Neural cell (in vitro differentiated cells): ENCODE measurements at regions not wholly inside any gene's neighbourhood (a gene's known extent, or its start where the extent isn't known, plus 50 kb on each side); places are given as distances from the start of the nearest gene placed in this dataset.

Source experiments
- H2AFZ ChIP-seq: fragments of 200-600, 300-800 bp; sonication (generic), shearing (Covaris generic); 2 replicates; pipeline ENCODE4 v1.6.0; 2014; ENCODE audit warnings: low read depth, mild to moderate bottlenecking, antibody characterized with exemption, low read length, moderate library complexity
- H3F3A ChIP-seq: fragments of 200-600 bp; shearing (Covaris generic); 2 replicates; pipeline ENCODE4 v1.6.1; 2016; ENCODE audit warnings: mild to moderate bottlenecking, moderate library complexity, mixed read lengths, antibody characterized with exemption, low read length; ENCODE audit not compliant: insufficient read depth, poor library complexity, severe bottlenecking
- H3K27ac ChIP-seq: fragments of 200-600, 300-800 bp; sonication (generic), shearing (Covaris generic); 2 replicates; pipeline ENCODE4 v1.5.1; 2014; ENCODE audit warnings: mild to moderate bottlenecking, low read length, moderate library complexity
- H3K27me3 ChIP-seq: fragments of 300-800, 200-600 bp; sonication (generic), shearing (Covaris generic); 2 replicates; pipeline ENCODE4 v1.6.0; 2014; ENCODE audit warnings: mild to moderate bottlenecking, low read depth, low read length, moderate library complexity; ENCODE audit not compliant: insufficient read depth
- H3K36me3 ChIP-seq: fragments of 300-800, 200-600 bp; sonication (generic), shearing (Covaris generic); 2 replicates; pipeline ENCODE4 v1.5.1; 2014; ENCODE audit warnings: mild to moderate bottlenecking, antibody characterized with exemption, low read length, moderate library complexity; ENCODE audit not compliant: insufficient read depth
- H3K4me2 ChIP-seq: fragments of 300-800, 200-600 bp; sonication (generic), shearing (Covaris generic); 2 replicates; pipeline ENCODE4 v1.6.0; 2014; ENCODE audit warnings: mild to moderate bottlenecking, low read length
- H3K4me3 ChIP-seq: fragments of 300-800, 200-600 bp; sonication (generic), shearing (Covaris generic); 2 replicates; pipeline ENCODE4 v1.5.1; 2014; ENCODE audit warnings: mild to moderate bottlenecking, low read length, moderate library complexity
- H3K79me2 ChIP-seq: fragments of 200-600 bp; shearing (Covaris generic); replicated peaks from 2 replicates; pipeline ENCODE4 v1.6.0; 2014; ENCODE audit warnings: mild to moderate bottlenecking, low read length, moderate library complexity; ENCODE audit not compliant: insufficient read depth
- H3K9ac ChIP-seq: fragments of 300-800, 200-600 bp; sonication (generic), shearing (Covaris generic); 2 replicates; pipeline ENCODE4 v1.6.1; 2016; ENCODE audit warnings: mild to moderate bottlenecking, low read length, mixed read lengths
- H3K9me2 ChIP-seq: fragments of 200-600 bp; shearing (Covaris generic); 2 replicates; pipeline ENCODE4 v1.6.1; 2016; ENCODE audit warnings: mild to moderate bottlenecking, low read length, mixed read lengths; ENCODE audit not compliant: insufficient read depth
- H3K9me3 ChIP-seq: fragments of 200-600, 300-800 bp; sonication (generic), shearing (Covaris generic); 2 replicates; pipeline ENCODE4 v1.6.1; 2016; ENCODE audit warnings: mild to moderate bottlenecking, mixed run types, low read length, moderate library complexity, mixed read lengths
- H4K20me1 ChIP-seq: fragments of 200-600 bp; shearing (Covaris generic); 2 replicates; pipeline ENCODE4 v1.6.1; 2016; ENCODE audit warnings: mild to moderate bottlenecking, mixed run types; ENCODE audit not compliant: insufficient read depth
- CTCF ChIP-seq: fragments of 450-650 bp; IDR thresholded peaks from 2 replicates; pipeline ENCODE4 v1.5.1; 2014; ENCODE audit warnings: antibody characterized with exemption, mild to moderate bottlenecking, moderate library complexity; ENCODE audit not compliant: poor library complexity, severe bottlenecking
- EP300 ChIP-seq: fragments of 450-650 bp; conservative IDR thresholded peaks from 2 replicates; pipeline ENCODE4 v1.6.1; 2014; ENCODE audit warnings: antibody characterized with exemption, mild to moderate bottlenecking, moderate library complexity; ENCODE audit not compliant: poor library complexity, severe bottlenecking
- EZH2 ChIP-seq: fragments of 200-600, 300-800 bp; shearing (Covaris generic), sonication (generic); IDR thresholded peaks from 2 replicates; pipeline ENCODE4 v1.6.1; 2014; ENCODE audit warnings: antibody characterized with exemption, low read length, borderline replicate concordance, mild to moderate bottlenecking; ENCODE audit not compliant: insufficient read depth, poor library complexity, severe bottlenecking
- MXI1 ChIP-seq: fragments of 450-650 bp; conservative IDR thresholded peaks from 2 replicates; pipeline ENCODE4 v1.6.1; 2014; ENCODE audit warnings: antibody characterized with exemption, mild to moderate bottlenecking; ENCODE audit not compliant: poor library complexity, severe bottlenecking
- POLR2AphosphoS5 ChIP-seq: IDR thresholded peaks from 2 replicates; pipeline ENCODE4 v1.6.1; 2012
- RAD21 ChIP-seq: fragments of 450-650 bp; conservative IDR thresholded peaks from 2 replicates; pipeline ENCODE4 v1.6.1; 2014; ENCODE audit warnings: antibody characterized with exemption, mild to moderate bottlenecking, moderate library complexity
- REST ChIP-seq: IDR thresholded peaks from 2 replicates; pipeline ENCODE4 v1.6.1; 2012; ENCODE audit warnings: borderline replicate concordance
- SMC3 ChIP-seq: fragments of 450-650 bp; conservative IDR thresholded peaks from 2 replicates; pipeline ENCODE4 v1.6.1; 2014; ENCODE audit warnings: antibody characterized with exemption, mild to moderate bottlenecking, moderate library complexity; ENCODE audit not compliant: poor library complexity
- TAF1 ChIP-seq: IDR thresholded peaks from 2 replicates; pipeline ENCODE4 v1.6.1; 2012; ENCODE audit warnings: low read depth

- Histone ChIP-seq H4K20me1 (no peaks in the 10 kb centered on the region), H3K27ac (no peak overlapping the region), H3F3A (no peaks in the 10 kb centered on the region), H2AFZ (no peak overlapping the region), H3K9ac (no peak overlapping the region), H3K4me3 (no peak overlapping the region), H3K9me3 (no peaks in the 10 kb centered on the region), H3K9me2 (no peaks in the 10 kb centered on the region), H3K27me3 (no peaks in the 10 kb centered on the region), H3K36me3 (no peaks in the 10 kb centered on the region), H3K79me2 (no peaks in the 10 kb centered on the region), H3K4me2 (no peak overlapping the region)
- TF ChIP-seq SMC3 (peak; percentile 65), TAF1 (no peak), EZH2 (no peak), MXI1 (no peak), RAD21 (peak; percentile 66), EP300 (no peak), CTCF (peak; percentile 73)
Observed at GRCh38 chr6:53725791-53726575, 60.4 kb upstream of the KLHL31 start.

GRCh38 chr6:53724501-53724900 lies 58.9 kb upstream of the KLHL31 start:
- Histone ChIP-seq H4K20me1 (no peaks in the 10 kb centered on the region), H2AFZ (no peak overlapping the region), H3K27ac (no peak overlapping the region)

More at GRCh38 chr6:53724501-53724900, 58.9 kb upstream of the KLHL31 start:
- Histone ChIP-seq H3K27me3 (no peaks in the 10 kb centered on the region), H3K9me3 (no peaks in the 10 kb centered on the region), H3K4me3 (no peak overlapping the region), H3K4me2 (no peak overlapping the region), H3K9ac (no peak overlapping the region), H3K36me3 (no peaks in the 10 kb centered on the region), H3K9me2 (no peaks in the 10 kb centered on the region), H3F3A (no peaks in the 10 kb centered on the region), H3K79me2 (no peaks in the 10 kb centered on the region)
- TF ChIP-seq CTCF (no peak), REST (no peak), SMC3 (no peak), POLR2AphosphoS5 (no peak)
